ENCODE measurements at regions not wholly inside any gene's neighbourhood (a gene's known extent, or its start where the extent isn't known, plus 50 kb on each side); places are given as distances from the start of the nearest gene placed in this dataset.

DNA sequence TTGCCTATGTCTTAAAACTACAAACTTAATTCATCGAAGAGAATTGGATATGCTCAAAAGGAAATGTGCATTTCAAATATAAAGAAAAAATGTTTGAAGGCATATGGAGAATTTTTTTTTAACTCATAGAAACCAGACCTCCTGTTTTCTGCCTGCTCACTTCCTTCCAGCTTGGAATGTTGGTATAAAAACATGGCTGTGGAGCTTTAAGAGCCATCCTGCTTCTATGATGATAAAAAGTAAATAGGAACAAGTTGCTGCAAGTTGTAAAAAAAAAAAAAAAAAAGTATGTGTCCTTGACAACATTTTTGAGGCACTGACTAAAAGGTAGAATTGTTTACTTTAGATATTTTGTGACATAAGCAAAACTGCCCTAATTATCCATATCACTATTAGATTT is 1230.7 kb downstream of the PCDH9 start:
- no peak overlapping the region for H3K27ac ChIP-seq (ENCODE audit: low read depth)
- H3K79me2 ChIP-seq (replicated peaks; ENCODE audit: insufficient read depth) = no peaks in the 10 kb centered on the region
- no peak overlapping the region for H3K4me2 ChIP-seq
- peaks cover 9% of the 10 kb centered on the region for H3K9me3 Mint-ChIP-seq
- no peak overlapping the region for H3K4me3 Mint-ChIP-seq
- no peaks in the 10 kb centered on the region for H3F3A ChIP-seq (replicated peaks; ENCODE audit: low read depth)
- H3K9me2 ChIP-seq (ENCODE audit: insufficient read depth) = no peaks in the 10 kb centered on the region
- H4K20me1 ChIP-seq (replicated peaks; ENCODE audit: insufficient read depth) = no peaks in the 10 kb centered on the region
- no peak for ATAC-seq
- H3K4me1 ChIP-seq (ENCODE audit: insufficient read depth) = no peaks in the 10 kb centered on the region
- H3K36me3 Mint-ChIP-seq (ENCODE audit: low read depth) = peaks cover 3% of the 10 kb centered on the region; the same call in 1 of the 3 replicates
- H3K36me3 ChIP-seq (ENCODE audit: insufficient read depth) = no peaks in the 10 kb centered on the region
- DNase-seq (ENCODE audit: low spot score) = no peak
- no peak overlapping the region for H3K27ac Mint-ChIP-seq
- no peaks in the 10 kb centered on the region for H3K4me1 Mint-ChIP-seq
- H3K27me3 ChIP-seq (ENCODE audit: insufficient read depth) = no peaks in the 10 kb centered on the region
- TF ChIP-seq ZNF331 (CRISPR knock-in tag; IDR thresholded peaks at IDR 0.05; ENCODE audit: low read depth) = no peak
- no peak for TF ChIP-seq ZNF114 (CRISPR knock-in tag; IDR thresholded peaks at IDR 0.05)
- TF ChIP-seq NANOG (IDR thresholded peaks at IDR 0.05; ENCODE audit: borderline replicate concordance) = no peak
- no peak for TF ChIP-seq JUNB (IDR thresholded peaks at IDR 0.05; ENCODE audit: unreplicated experiment)
- no peak for TF ChIP-seq CREB1 (CRISPR knock-in tag; IDR thresholded peaks at IDR 0.05; ENCODE audit: low read depth)
- no peak for TF ChIP-seq EZH2 (IDR thresholded peaks at IDR 0.05; ENCODE audit: low read depth, unreplicated experiment)
- TF ChIP-seq STAT1 (IDR thresholded peaks at IDR 0.05; ENCODE audit: unreplicated experiment) = no peak
- TF ChIP-seq EZH2phosphoT487 (IDR thresholded peaks at IDR 0.05; ENCODE audit: unreplicated experiment) = no peak
- no peak for TF ChIP-seq ZNF462 (CRISPR knock-in tag; IDR thresholded peaks at IDR 0.05)
- no peak for TF ChIP-seq REST (IDR thresholded peaks at IDR 0.05; ENCODE audit: unreplicated experiment)
- no peak for TF ChIP-seq POLR2AphosphoS5 (IDR thresholded peaks at IDR 0.05; ENCODE audit: low read depth)
- TF ChIP-seq, protein P1, sequence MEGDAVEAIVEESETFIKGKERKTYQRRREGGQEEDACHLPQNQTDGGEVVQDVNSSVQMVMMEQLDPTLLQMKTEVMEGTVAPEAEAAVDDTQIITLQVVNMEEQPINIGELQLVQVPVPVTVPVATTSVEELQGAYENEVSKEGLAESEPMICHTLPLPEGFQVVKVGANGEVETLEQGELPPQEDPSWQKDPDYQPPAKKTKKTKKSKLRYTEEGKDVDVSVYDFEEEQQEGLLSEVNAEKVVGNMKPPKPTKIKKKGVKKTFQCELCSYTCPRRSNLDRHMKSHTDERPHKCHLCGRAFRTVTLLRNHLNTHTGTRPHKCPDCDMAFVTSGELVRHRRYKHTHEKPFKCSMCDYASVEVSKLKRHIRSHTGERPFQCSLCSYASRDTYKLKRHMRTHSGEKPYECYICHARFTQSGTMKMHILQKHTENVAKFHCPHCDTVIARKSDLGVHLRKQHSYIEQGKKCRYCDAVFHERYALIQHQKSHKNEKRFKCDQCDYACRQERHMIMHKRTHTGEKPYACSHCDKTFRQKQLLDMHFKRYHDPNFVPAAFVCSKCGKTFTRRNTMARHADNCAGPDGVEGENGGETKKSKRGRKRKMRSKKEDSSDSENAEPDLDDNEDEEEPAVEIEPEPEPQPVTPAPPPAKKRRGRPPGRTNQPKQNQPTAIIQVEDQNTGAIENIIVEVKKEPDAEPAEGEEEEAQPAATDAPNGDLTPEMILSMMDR (conservative IDR thresholded peaks at IDR 0.05; ENCODE audit: low read depth in 2 of 2) = no peak
- TF ChIP-seq, protein P2, sequence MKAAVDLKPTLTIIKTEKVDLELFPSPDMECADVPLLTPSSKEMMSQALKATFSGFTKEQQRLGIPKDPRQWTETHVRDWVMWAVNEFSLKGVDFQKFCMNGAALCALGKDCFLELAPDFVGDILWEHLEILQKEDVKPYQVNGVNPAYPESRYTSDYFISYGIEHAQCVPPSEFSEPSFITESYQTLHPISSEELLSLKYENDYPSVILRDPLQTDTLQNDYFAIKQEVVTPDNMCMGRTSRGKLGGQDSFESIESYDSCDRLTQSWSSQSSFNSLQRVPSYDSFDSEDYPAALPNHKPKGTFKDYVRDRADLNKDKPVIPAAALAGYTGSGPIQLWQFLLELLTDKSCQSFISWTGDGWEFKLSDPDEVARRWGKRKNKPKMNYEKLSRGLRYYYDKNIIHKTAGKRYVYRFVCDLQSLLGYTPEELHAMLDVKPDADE (IDR thresholded peaks at IDR 0.05) = no peak
- no peaks in the 10 kb centered on the region for H3K27me3 Mint-ChIP-seq (ENCODE audit: insufficient read depth, low read depth, poor library complexity)
- no peak overlapping the region for H2AFZ ChIP-seq
- H3K4me3 ChIP-seq = no peak overlapping the region

Data from GM23338 (cell line).